ENCODE measurements at regions not wholly inside any gene's neighbourhood (a gene's known extent, or its start where the extent isn't known, plus 50 kb on each side); places are given as distances from the start of the nearest gene placed in this dataset.

- H2AFZ ChIP-seq (ENCODE audit: low read depth, low read length): no peak overlapping the region
- no peaks in the 10 kb centered on the region for H3K9me3 ChIP-seq (ENCODE audit: insufficient read depth, low read depth, low read length)
- Mint-ChIP-seq H3K4me3 (ENCODE audit: unreplicated experiment) (no peak overlapping the region), H3K36me3 (ENCODE audit: low read depth, unreplicated experiment) (no peaks in the 10 kb centered on the region), H3K4me1 (ENCODE audit: low read depth, unreplicated experiment) (no peaks in the 10 kb centered on the region), H3K9me3 (ENCODE audit: unreplicated experiment) (no peaks in the 10 kb centered on the region), H3K27me3 (ENCODE audit: low read depth, unreplicated experiment) (no peaks in the 10 kb centered on the region), H3K27ac (ENCODE audit: unreplicated experiment) (no peak overlapping the region)
- H3K4me1 ChIP-seq (ENCODE audit: insufficient read depth, low read length): no peaks in the 10 kb centered on the region
- H3K36me3 ChIP-seq (ENCODE audit: insufficient read depth, low read length): no peaks in the 10 kb centered on the region
- H3K27me3 ChIP-seq (ENCODE audit: insufficient read depth, low read length): no peaks in the 10 kb centered on the region
- TF ChIP-seq CTCF (IDR thresholded peaks at IDR 0.05; ENCODE audit: insufficient read depth, low read depth, low read length): no peak
- no peak for TF ChIP-seq EZH2 (IDR thresholded peaks at IDR 0.05; ENCODE audit: insufficient read depth, low read length)
- DNase-seq (ENCODE audit: low read depth) (no peak), FAIRE-seq (no peak)
- no peak overlapping the region for H3K4me3 ChIP-seq (ENCODE audit: insufficient read depth, low read depth, low read length)
- H4K20me1 ChIP-seq (ENCODE audit: insufficient read depth, low read length): no peaks in the 10 kb centered on the region
- H3K79me2 ChIP-seq (ENCODE audit: insufficient read depth, low read length): no peaks in the 10 kb centered on the region
- no peak overlapping the region for H3K4me2 ChIP-seq (ENCODE audit: low read length)
- no peak overlapping the region for H3K27ac ChIP-seq (ENCODE audit: low read depth, low read length)
- H3K9ac ChIP-seq (ENCODE audit: low read length): no peak overlapping the region
Observed at GRCh38 chr2:41621095-41621494, 426.7 kb upstream of the PKDCC start.

GRCh38 chr2:41621563-41621962 is 426.3 kb upstream of the PKDCC start:
- Mint-ChIP-seq H3K4me3 (ENCODE audit: unreplicated experiment) (no peak overlapping the region), H3K27me3 (ENCODE audit: low read depth, unreplicated experiment) (no peaks in the 10 kb centered on the region), H3K27ac (ENCODE audit: unreplicated experiment) (no peak overlapping the region), H3K36me3 (ENCODE audit: low read depth, unreplicated experiment) (no peaks in the 10 kb centered on the region), H3K4me1 (ENCODE audit: low read depth, unreplicated experiment) (no peaks in the 10 kb centered on the region), H3K9me3 (ENCODE audit: unreplicated experiment) (no peaks in the 10 kb centered on the region)
- no peak overlapping the region for H3K4me2 ChIP-seq (ENCODE audit: low read length)
- H3K79me2 ChIP-seq (ENCODE audit: insufficient read depth, low read length): no peaks in the 10 kb centered on the region
- H3K4me3 ChIP-seq (ENCODE audit: insufficient read depth, low read depth, low read length): no peak overlapping the region
- H3K27me3 ChIP-seq (ENCODE audit: insufficient read depth, low read length): no peaks in the 10 kb centered on the region
- no peak overlapping the region for H3K27ac ChIP-seq (ENCODE audit: low read depth, low read length)
- no peak overlapping the region for H3K9ac ChIP-seq (ENCODE audit: low read length)
- no peaks in the 10 kb centered on the region for H4K20me1 ChIP-seq (ENCODE audit: insufficient read depth, low read length)
- no peak for TF ChIP-seq CTCF (IDR thresholded peaks at IDR 0.05; ENCODE audit: insufficient read depth, low read depth, low read length)
- TF ChIP-seq EZH2 (IDR thresholded peaks at IDR 0.05; ENCODE audit: insufficient read depth, low read length): no peak
- H3K4me1 ChIP-seq (ENCODE audit: insufficient read depth, low read length): no peaks in the 10 kb centered on the region
- DNase-seq (ENCODE audit: low read depth) (no peak), FAIRE-seq (no peak)
- no peak overlapping the region for H2AFZ ChIP-seq (ENCODE audit: low read depth, low read length)
- H3K9me3 ChIP-seq (ENCODE audit: insufficient read depth, low read depth, low read length): no peaks in the 10 kb centered on the region
- no peaks in the 10 kb centered on the region for H3K36me3 ChIP-seq (ENCODE audit: insufficient read depth, low read length)

- Mint-ChIP-seq H3K36me3 (ENCODE audit: low read depth, unreplicated experiment) (no peaks in the 10 kb centered on the region), H3K9me3 (ENCODE audit: unreplicated experiment) (no peaks in the 10 kb centered on the region), H3K27me3 (ENCODE audit: low read depth, unreplicated experiment) (no peaks in the 10 kb centered on the region), H3K4me1 (ENCODE audit: low read depth, unreplicated experiment) (no peaks in the 10 kb centered on the region), H3K4me3 (ENCODE audit: unreplicated experiment) (no peak overlapping the region), H3K27ac (ENCODE audit: unreplicated experiment) (no peak overlapping the region)
- Histone ChIP-seq H3K27ac (ENCODE audit: low read depth, low read length) (no peak overlapping the region), H3K4me3 (ENCODE audit: insufficient read depth, low read depth, low read length) (no peak overlapping the region), H3K9me3 (ENCODE audit: insufficient read depth, low read depth, low read length) (no peaks in the 10 kb centered on the region), H4K20me1 (ENCODE audit: insufficient read depth, low read length) (no peaks in the 10 kb centered on the region), H2AFZ (ENCODE audit: low read depth, low read length) (no peak overlapping the region), H3K36me3 (ENCODE audit: insufficient read depth, low read length) (no peaks in the 10 kb centered on the region), H3K9ac (ENCODE audit: low read length) (no peak overlapping the region), H3K79me2 (ENCODE audit: insufficient read depth, low read length) (no peaks in the 10 kb centered on the region), H3K27me3 (ENCODE audit: insufficient read depth, low read length) (no peaks in the 10 kb centered on the region), H3K4me1 (ENCODE audit: insufficient read depth, low read length) (no peaks in the 10 kb centered on the region), H3K4me2 (ENCODE audit: low read length) (no peak overlapping the region)
- DNase-seq (ENCODE audit: low read depth) (no peak), FAIRE-seq (no peak)
- TF ChIP-seq EZH2 (IDR thresholded peaks at IDR 0.05; ENCODE audit: insufficient read depth, low read length): no peak
- TF ChIP-seq CTCF (IDR thresholded peaks at IDR 0.05; ENCODE audit: insufficient read depth, low read depth, low read length): no peak
Observed at GRCh38 chr2:41622301-41622700, 425.5 kb upstream of the PKDCC start.

Data from astrocyte (in vitro differentiated cells and primary cell).